ENCODE measurements at regions not wholly inside any gene's neighbourhood (a gene's known extent, or its start where the extent isn't known, plus 50 kb on each side); places are given as distances from the start of the nearest gene placed in this dataset.

GRCh38 chr6:124879992-124880355 lies 82.3 kb upstream of the RNF217 start:
- Histone ChIP-seq H3K9me3 (replicated peaks; ENCODE audit: control insufficient read depth, insufficient read depth, low read length) (no peaks in the 10 kb centered on the region), H3K27ac (ENCODE audit: control insufficient read depth, insufficient read depth) (no peak overlapping the region), H3K9ac (ENCODE audit: control insufficient read depth, insufficient read depth, low read length) (no peak overlapping the region), H3K79me2 (ENCODE audit: control insufficient read depth, insufficient read depth, low read length) (no peaks in the 10 kb centered on the region), H2AFZ (ENCODE audit: control insufficient read depth, low read depth, low read length) (no peak overlapping the region), H3K27me3 (replicated peaks in 1 of 2; ENCODE audit: control insufficient read depth in 2 of 2, insufficient read depth in 2 of 2, low read length in 1 of 2) (no peaks in the 10 kb centered on the region), H4K20me1 (ENCODE audit: control insufficient read depth, insufficient read depth) (no peaks in the 10 kb centered on the region), H3K4me2 (ENCODE audit: control insufficient read depth, insufficient read depth) (no peak overlapping the region), H3K4me1 (ENCODE audit: control insufficient read depth, insufficient read depth, low read length) (no peaks in the 10 kb centered on the region), H3K36me3 (ENCODE audit: control insufficient read depth in 2 of 2, insufficient read depth in 2 of 2, low read length in 1 of 2) (no peaks in the 10 kb centered on the region), H3K4me3 (no peak overlapping the region)
- ChIA-PET CTCF (no interaction called here), POLR2A (no interaction called here), RAD21 (ENCODE audit: unreplicated experiment) (no interaction called here), SMC1A (ENCODE audit: uncharacterized antibody, unreplicated experiment) (interaction anchor here (0.6 to 1.0 kb wide), 2 partner anchors 129 to 361 kb away, joined by 3 read pairs; no protein-coding TSS in a partner anchor)
- BruUV-seq (replicated peaks): no TSS peak
- no peak for DNase-seq (ENCODE audit: low read depth, low spot score)
- TF ChIP-seq ATF7 (IDR thresholded peaks at IDR 0.05; ENCODE audit: low read depth) (no peak), RAD51 (IDR thresholded peaks at IDR 0.05) (no peak), PKNOX1 (IDR thresholded peaks at IDR 0.05) (no peak), ATF2 (IDR thresholded peaks at IDR 0.05; ENCODE audit: low read length) (no peak), KAT2A (conservative IDR thresholded peaks at IDR 0.05; ENCODE audit: control insufficient read depth, low read depth, low read length) (no peak), MTA2 (IDR thresholded peaks at IDR 0.05; ENCODE audit: low read depth) (no peak), EGR1 (IDR thresholded peaks at IDR 0.05; ENCODE audit: borderline replicate concordance in 1 of 2, low read depth in 2 of 2, low read length in 2 of 2) (no peak), IRF3 (IDR thresholded peaks at IDR 0.05) (no peak), WRNIP1 (IDR thresholded peaks at IDR 0.05; ENCODE audit: borderline replicate concordance, low read depth, low read length) (no peak), HDAC2 (IDR thresholded peaks at IDR 0.05) (no peak), ZNF217 (IDR thresholded peaks at IDR 0.05) (no peak), BRCA1 (IDR thresholded peaks at IDR 0.05; ENCODE audit: low read depth, low read length) (no peak), IRF5 (IDR thresholded peaks at IDR 0.05; ENCODE audit: borderline replicate concordance) (no peak), NFYB (IDR thresholded peaks at IDR 0.05; ENCODE audit: insufficient read depth, low read depth, low read length) (no peak), CBX5 (IDR thresholded peaks at IDR 0.05; ENCODE audit: low read depth) (no peak), TCF7 (IDR thresholded peaks at IDR 0.05; ENCODE audit: borderline replicate concordance) (no peak), ZNF274 (IDR thresholded peaks at IDR 0.05; ENCODE audit: insufficient read depth, insufficient read length) (no peak), SREBF1 (IDR thresholded peaks at IDR 0.05; ENCODE audit: low read length) (no peak), FOXM1 (IDR thresholded peaks at IDR 0.05; ENCODE audit: low read depth, low read length) (no peak), JUND (IDR thresholded peaks at IDR 0.05; ENCODE audit: low read depth, low read length) (no peak)
- no peak for FAIRE-seq
- ATAC-seq: no peak
- 50% methylated on average over 2 of the region's 2 CpGs for WGBS (ENCODE audit: insufficient coverage, insufficient replicate concordance, low lambda C conversion rate, missing lambda C conversion rate)
- in situ Hi-C loops (cut with MboI): loop anchor here (25.0 kb wide), 1 partner anchor 882 kb away; no protein-coding TSS in a partner anchor
- intact Hi-C loops (cut with micrococcal nuclease; ENCODE audit: unreplicated experiment): loop anchor here (10.0 kb wide), 1 partner anchor 425 kb away; the partner anchor contains the start of gene HDDC2

Measured in GM12878 (cell line).